DOHH2 (cell line): ENCODE measurements at regions not wholly inside any gene's neighbourhood (a gene's known extent, or its start where the extent isn't known, plus 50 kb on each side); places are given as distances from the start of the nearest gene placed in this dataset.

Experiments
- H3F3A ChIP-seq: fragments of 200-600 bp; sonication (generic), shearing (Covaris generic); 2 replicates; pipeline ENCODE4 v1.6.0; 2016; ENCODE audit warnings: antibody characterized with exemption, mild to moderate bottlenecking; ENCODE audit not compliant: control insufficient read depth, insufficient read depth
- H3K27ac ChIP-seq: fragments of 200-600 bp; sonication (generic); 2 replicates; pipeline ENCODE4 v1.5.1; 2014; ENCODE audit warnings: low read depth, mild to moderate bottlenecking, low read length, moderate library complexity
- H3K27me3 ChIP-seq: fragments of 200-600 bp; sonication (generic); 2 replicates; pipeline ENCODE4 v1.6.1; 2014; ENCODE audit warnings: mild to moderate bottlenecking, low read length, mixed read lengths; ENCODE audit not compliant: control insufficient read depth
- H3K36me3 ChIP-seq: fragments of 200-600 bp; sonication (generic); 2 replicates; pipeline ENCODE4 v1.6.1; 2014; ENCODE audit warnings: mild to moderate bottlenecking, low read length, moderate library complexity, mixed read lengths; ENCODE audit not compliant: control insufficient read depth
- H3K4me1 ChIP-seq: fragments of 200-600 bp; sonication (generic); 2 replicates; pipeline ENCODE4 v1.6.1; 2014; ENCODE audit warnings: mild to moderate bottlenecking, low read length, mixed read lengths; ENCODE audit not compliant: control insufficient read depth
- H3K4me2 ChIP-seq: fragments of 200-600 bp; sonication (generic); 2 replicates; pipeline ENCODE4 v1.6.0; 2014; ENCODE audit warnings: mild to moderate bottlenecking, low read length, moderate library complexity
- H3K4me3 ChIP-seq: fragments of 200-600 bp; sonication (generic); 2 replicates; pipeline ENCODE4 v1.5.1; 2014; ENCODE audit warnings: mild to moderate bottlenecking, low read length, mixed read lengths
- H3K79me2 ChIP-seq: fragments of 200-600 bp; sonication (generic); 2 replicates; pipeline ENCODE4 v1.6.1; 2014; ENCODE audit warnings: mild to moderate bottlenecking, low read length, mixed read lengths; ENCODE audit not compliant: control insufficient read depth
- H3K9me2 ChIP-seq: fragments of 200-600 bp; sonication (generic); replicated peaks from 2 replicates; pipeline ENCODE4 v1.6.1; 2014; ENCODE audit warnings: mild to moderate bottlenecking, low read length, mixed read lengths; ENCODE audit not compliant: control insufficient read depth
- H3K9me3 ChIP-seq: fragments of 200-600 bp; sonication (generic); 2 replicates; pipeline ENCODE4 v1.6.1; 2014; ENCODE audit warnings: antibody characterized with exemption, low read length, mixed read lengths; ENCODE audit not compliant: control insufficient read depth, insufficient read depth
- H4K20me1 ChIP-seq: fragments of 200-600 bp; sonication (generic); 2 replicates; pipeline ENCODE4 v1.6.0; 2014; ENCODE audit warnings: low read depth, mild to moderate bottlenecking, antibody characterized with exemption, low read length, moderate library complexity; ENCODE audit not compliant: control insufficient read depth, insufficient read depth
- CTCF ChIP-seq: fragments of 200-600 bp; sonication (generic); IDR thresholded peaks from one replicate; pipeline ENCODE4 v1.5.1; 2014; ENCODE audit warnings: antibody characterized with exemption, mild to moderate bottlenecking, low read depth, low read length; ENCODE audit not compliant: poor library complexity, severe bottlenecking
- EZH2phosphoT487 ChIP-seq: fragments of 200-600 bp; sonication (generic); IDR thresholded peaks from 2 replicates; pipeline ENCODE4 v1.6.1; 2017; ENCODE audit warnings: borderline replicate concordance, mild to moderate bottlenecking, antibody characterized with exemption, low read length, moderate library complexity, mixed read lengths

- no peaks in the 10 kb centered on the region for H3K27me3 ChIP-seq
- no peaks in the 10 kb centered on the region for H3K9me3 ChIP-seq
- no peaks in the 10 kb centered on the region for H3F3A ChIP-seq
- TF ChIP-seq CTCF, result no peak
- H3K27ac ChIP-seq, result no peak overlapping the region
- no peaks in the 10 kb centered on the region for H3K79me2 ChIP-seq
- no peak overlapping the region for H3K4me2 ChIP-seq
- H3K4me3 ChIP-seq, result no peak overlapping the region
- no peaks in the 10 kb centered on the region for H3K9me2 ChIP-seq
- no peaks in the 10 kb centered on the region for H3K4me1 ChIP-seq
- no peaks in the 10 kb centered on the region for H3K36me3 ChIP-seq
- no peaks in the 10 kb centered on the region for H4K20me1 ChIP-seq
Measured at GRCh38 chr10:2828741-2829140, 238.6 kb upstream of the PFKP start.

GRCh38 chr10:2826675-2827074 is 240.7 kb upstream of the PFKP start:
- TF ChIP-seq CTCF (no peak), EZH2phosphoT487 (no peak)
- H3K9me2 ChIP-seq, result no peaks in the 10 kb centered on the region
- no peaks in the 10 kb centered on the region for H3F3A ChIP-seq
- no peak overlapping the region for H3K27ac ChIP-seq
- no peaks in the 10 kb centered on the region for H3K79me2 ChIP-seq
- H3K4me2 ChIP-seq, result no peak overlapping the region
- H3K9me3 ChIP-seq, result no peaks in the 10 kb centered on the region
- H4K20me1 ChIP-seq, result no peaks in the 10 kb centered on the region
- no peak overlapping the region for H3K4me3 ChIP-seq
- no peaks in the 10 kb centered on the region for H3K4me1 ChIP-seq
- no peaks in the 10 kb centered on the region for H3K36me3 ChIP-seq
- no peaks in the 10 kb centered on the region for H3K27me3 ChIP-seq

GRCh38 chr10:2825841-2826240 is 241.5 kb upstream of the PFKP start:
- no peaks in the 10 kb centered on the region for H3K27me3 ChIP-seq
- H3K36me3 ChIP-seq, result no peaks in the 10 kb centered on the region
- no peaks in the 10 kb centered on the region for H3F3A ChIP-seq
- H3K4me2 ChIP-seq, result no peak overlapping the region
- TF ChIP-seq EZH2phosphoT487 (no peak), CTCF (no peak)
- H4K20me1 ChIP-seq, result no peaks in the 10 kb centered on the region
- H3K9me3 ChIP-seq, result no peaks in the 10 kb centered on the region
- no peak overlapping the region for H3K27ac ChIP-seq
- H3K4me3 ChIP-seq, result no peak overlapping the region
- no peaks in the 10 kb centered on the region for H3K9me2 ChIP-seq
- no peaks in the 10 kb centered on the region for H3K4me1 ChIP-seq
- H3K79me2 ChIP-seq, result no peaks in the 10 kb centered on the region

GRCh38 chr10:2817940-2818636 is 249.3 kb upstream of the PFKP start:
- TF ChIP-seq EZH2phosphoT487 (no peak), CTCF (no peak)
- Histone ChIP-seq H3F3A (no peaks in the 10 kb centered on the region), H3K4me2 (no peak overlapping the region), H3K27ac (no peak overlapping the region), H3K9me2 (no peaks in the 10 kb centered on the region), H3K4me3 (no peak overlapping the region), H3K79me2 (no peaks in the 10 kb centered on the region), H3K9me3 (no peaks in the 10 kb centered on the region), H4K20me1 (no peaks in the 10 kb centered on the region), H3K36me3 (no peaks in the 10 kb centered on the region), H3K4me1 (no peaks in the 10 kb centered on the region), H3K27me3 (no peaks in the 10 kb centered on the region)
